GM12878 (cell line): ENCODE measurements at regions not wholly inside any gene's neighbourhood (a gene's known extent, or its start where the extent isn't known, plus 50 kb on each side); places are given as distances from the start of the nearest gene placed in this dataset.

ENCODE experiments used
- ATAC-seq: fragments of 200-7000 bp; cut with Tn5 transposase; 3 replicates; pipeline ENCODE4 v1.9.1; 2020; ENCODE audit warnings: mild to moderate bottlenecking, moderate library complexity
- BruUV-seq: library from RNA; stranded (reverse); fragments of 400-500 nt; replicated peaks from 2 replicates; lab custom pipeline; 2021; lab: Mats Ljungman, UMichigan
- CTCF ChIA-PET: fragments of 300-600 bp; sonication (Branson Sonifier 250); formaldehyde crosslinking; extraction: SDS; loops from one replicate; lab custom pipeline; 2021; ENCODE audit warnings: inconsistent platforms; lab: Yijun Ruan, JAX
- POLR2A ChIA-PET: fragments of 350-600 bp; formaldehyde crosslinking; extraction: SDS; loops from one replicate; lab custom pipeline; 2021; ENCODE audit warnings: inconsistent platforms; lab: Charles Lee
- RAD21 ChIA-PET: fragments of 300-600 bp; sonication (Branson Sonifier 250); formaldehyde crosslinking; loops from one replicate; lab custom pipeline; 2023; ENCODE audit warnings: antibody characterized with exemption; ENCODE audit not compliant: unreplicated experiment; lab: Charles Lee
- SMC1A ChIA-PET: fragments of 300-600 bp; sonication (Branson Sonifier 250); formaldehyde crosslinking; loops from one replicate; lab custom pipeline; 2023; ENCODE audit not compliant: unreplicated experiment, uncharacterized antibody; lab: Charles Lee
- DNase-seq: peaks from one replicate; pipeline ENCODE4 v3.0.0-alpha.2; 2011; ENCODE audit warnings: low read depth, low spot score
- FAIRE-seq: peaks from 3 replicates; lab custom pipeline; 2011; peaks lifted over from hg19 to GRCh38; lab: Jason Lieb, UNC
- H2AFZ ChIP-seq: 2 replicates; pipeline ENCODE4 v1.6.0; 2011; ENCODE audit warnings: low read depth, low read length, control low read depth; ENCODE audit not compliant: control insufficient read depth
- H3K27ac ChIP-seq: 2 replicates; pipeline ENCODE4 v1.5.1; 2011; ENCODE audit warnings: control low read depth; ENCODE audit not compliant: control insufficient read depth, insufficient read depth
- H3K27me3 ChIP-seq, 2 experiments: replicated peaks in 1 of 2; 2 replicates each; pipeline versions ENCODE4 v1.6.0 to v1.6.1; 2011; ENCODE audit warnings: low read length in 1 of 2; ENCODE audit not compliant: control insufficient read depth in 2 of 2, insufficient read depth in 2 of 2
- H3K36me3 ChIP-seq, 2 experiments: 2 replicates each; pipeline ENCODE4 v1.5.1; 2011; ENCODE audit warnings: low read length in 1 of 2; ENCODE audit not compliant: control insufficient read depth in 2 of 2, insufficient read depth in 2 of 2
- H3K4me1 ChIP-seq: 2 replicates; pipeline ENCODE4 v1.6.1; 2011; ENCODE audit warnings: mild to moderate bottlenecking, low read length, moderate library complexity, mixed read lengths; ENCODE audit not compliant: control insufficient read depth, insufficient read depth
- H3K4me2 ChIP-seq: 2 replicates; pipeline ENCODE4 v1.6.0; 2011; ENCODE audit warnings: control low read depth; ENCODE audit not compliant: control insufficient read depth, insufficient read depth
- H3K4me3 ChIP-seq: fragments of 200-600 bp; sonication (generic); 2 replicates; pipeline ENCODE4 v1.5.1; 2016
- H3K79me2 ChIP-seq: 2 replicates; pipeline ENCODE4 v1.6.0; 2011; ENCODE audit warnings: low read length; ENCODE audit not compliant: control insufficient read depth, insufficient read depth
- H3K9ac ChIP-seq: 2 replicates; pipeline ENCODE4 v1.8.0; 2011; ENCODE audit warnings: low read length, control low read depth, mixed read lengths; ENCODE audit not compliant: control insufficient read depth, insufficient read depth
- H3K9me3 ChIP-seq: replicated peaks from 3 replicates; pipeline ENCODE4 v1.5.1; 2011; ENCODE audit warnings: mild to moderate bottlenecking, low read length; ENCODE audit not compliant: control insufficient read depth, insufficient read depth
- H4K20me1 ChIP-seq: 2 replicates; pipeline ENCODE4 v1.6.0; 2011; ENCODE audit not compliant: control insufficient read depth, insufficient read depth
- BRCA1 ChIP-seq: IDR thresholded peaks from 2 replicates; pipeline ENCODE4 v1.6.1; 2011; ENCODE audit warnings: low read depth, low read length, improper control_type of control experiment
- CTCF ChIP-seq, 3 experiments: IDR thresholded peaks in 2 of 3; conservative IDR thresholded peaks in 1 of 3; 2 replicates each; pipeline ENCODE4 v1.5.1; 2011; ENCODE audit warnings: low read depth in 3 of 3, low read length in 3 of 3, mild to moderate bottlenecking in 3 of 3, control low read depth in 2 of 3, moderate library complexity in 2 of 3, inconsistent platforms in 1 of 3, mixed read lengths in 1 of 3; ENCODE audit not compliant: control insufficient read depth in 2 of 3, insufficient read depth in 1 of 3; ENCODE audit errors: extremely low read depth in 1 of 3
- CUX1 ChIP-seq: IDR thresholded peaks from 2 replicates; pipeline ENCODE4 v1.6.1; 2012; ENCODE audit warnings: improper control_type of control experiment, low read depth, low read length; ENCODE audit not compliant: insufficient replicate concordance
- DPF2 ChIP-seq: fragments of 450-650 bp; IDR thresholded peaks from 2 replicates; pipeline ENCODE4 v1.6.1; 2017; ENCODE audit warnings: mild to moderate bottlenecking
- IKZF1 ChIP-seq: fragments of 450-650 bp; conservative IDR thresholded peaks from 2 replicates; pipeline ENCODE4 v1.6.1; 2017; ENCODE audit warnings: antibody characterized with exemption, mild to moderate bottlenecking
- IKZF2 ChIP-seq, 2 experiments: fragments of 450-650 bp; IDR thresholded peaks; 2 replicates each; pipeline ENCODE4 v1.6.1; 2017; ENCODE audit warnings: mild to moderate bottlenecking in 2 of 2, moderate library complexity in 2 of 2
- RFX5 ChIP-seq: IDR thresholded peaks from 2 replicates; pipeline ENCODE4 v1.6.1; 2011; ENCODE audit warnings: low read depth, low read length, improper control_type of control experiment
- SIN3A ChIP-seq: IDR thresholded peaks from 2 replicates; pipeline ENCODE4 v1.6.1; 2012; ENCODE audit warnings: low read depth, low read length, improper control_type of control experiment
- USF1 ChIP-seq: IDR thresholded peaks from 2 replicates; pipeline ENCODE4 v1.6.1; 2011; ENCODE audit warnings: borderline replicate concordance, low read depth, mild to moderate bottlenecking, moderate library complexity, mixed read lengths, low read length; ENCODE audit not compliant: insufficient read depth; ENCODE audit errors: extremely low read length
- WGBS: methylation state at CpG from one replicate; pipeline ENCODE4 v1.1.6; 2016; ENCODE audit warnings: low lambda C conversion rate; ENCODE audit not compliant: insufficient replicate concordance, insufficient coverage; ENCODE audit errors: missing lambda C conversion rate; 5-methylcytosine and 5-hydroxymethylcytosine counted together
- in situ Hi-C: fragments of 300-500 bp; cut with MboI; formaldehyde crosslinking; loops from 9 replicates; pipeline ENCODE4 v1.14.3; 2018; ENCODE audit warnings: mixed read lengths
- intact Hi-C: fragments of 100-400 bp; cut with micrococcal nuclease; formaldehyde crosslinking; loops from one replicate; pipeline ENCODE4 v1.14.2; 2022; ENCODE audit not compliant: unreplicated experiment

DNA sequence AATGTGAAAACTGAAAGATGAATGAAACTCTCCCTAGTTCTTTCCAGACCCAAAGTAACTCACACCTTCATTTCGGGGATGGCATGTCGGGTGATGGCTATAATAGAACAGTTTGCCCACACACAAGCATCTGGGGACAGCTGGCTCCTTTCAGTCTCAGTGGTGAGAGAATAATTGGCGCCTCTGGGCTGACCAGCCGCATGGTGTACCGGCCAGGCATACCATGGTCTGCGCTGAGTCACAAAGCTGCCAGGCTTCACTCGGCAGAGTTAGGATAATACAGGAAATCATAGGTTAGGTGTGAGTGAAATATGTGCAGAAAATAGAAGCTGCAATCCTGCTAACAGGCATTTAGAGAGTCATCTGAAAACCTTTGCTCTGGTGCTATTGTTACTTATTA is 80.4 kb upstream of the IGF1R start (continued):
- TF ChIP-seq IKZF1 = no peak
- no peak for TF ChIP-seq SIN3A
- TF ChIP-seq BRCA1 = no peak

- RAD21 ChIA-PET = no interaction called here
- SMC1A ChIA-PET = no interaction called here
- H4K20me1 ChIP-seq = no peaks in the 10 kb centered on the region
- in situ Hi-C loops = no loop called here
- no TSS peak for BruUV-seq
- H3K36me3 ChIP-seq = no peaks in the 10 kb centered on the region
- DNase-seq (no peak), ATAC-seq (no peak), FAIRE-seq (no peak)
- no peak for TF ChIP-seq CUX1
- 0 out of 6 replicates have a peak, but pooled peaks of 1 of the 3 experiments have one; percentile 13 for TF ChIP-seq CTCF (IDR thresholded peaks at IDR 0.05 in 2 of 3, conservative IDR thresholded peaks at IDR 0.05 in 1 of 3; ENCODE audit: control insufficient read depth in 2 of 3, extremely low read depth in 1 of 3, insufficient read depth in 1 of 3, low read depth in 3 of 3, low read length in 3 of 3)
- TF ChIP-seq IKZF2 (IDR thresholded peaks at IDR 0.05) = no peak
- TF ChIP-seq DPF2 = no peak
- no peak for TF ChIP-seq RFX5
- TF ChIP-seq USF1 = no peak
- no peak overlapping the region for H3K27ac ChIP-seq
- no peak overlapping the region for H3K4me2 ChIP-seq
- H3K79me2 ChIP-seq = no peaks in the 10 kb centered on the region
- H3K4me1 ChIP-seq = no peaks in the 10 kb centered on the region
- CTCF ChIA-PET = interaction anchor here (0.6 to 2.3 kb wide), 2 partner anchors 50 to 177 kb away, joined by 3 to 6 read pairs; no protein-coding TSS in a partner anchor
- H2AFZ ChIP-seq = no peak overlapping the region
- H3K4me3 ChIP-seq = no peak overlapping the region
- no peak overlapping the region for H3K9ac ChIP-seq
- intact Hi-C loops = no loop called here
- H3K27me3 ChIP-seq = no peaks in the 10 kb centered on the region
- POLR2A ChIA-PET = no interaction called here
- 0% methylated on average over 3 of the region's 3 CpGs for WGBS
- H3K9me3 ChIP-seq = no peaks in the 10 kb centered on the region
Measured at GRCh38 chr15:98568382-98569017, 79.8 kb upstream of the IGF1R start.
